ENCODE measurements at regions not wholly inside any gene's neighbourhood (a gene's known extent, or its start where the extent isn't known, plus 50 kb on each side); places are given as distances from the start of the nearest gene placed in this dataset.

DNA sequence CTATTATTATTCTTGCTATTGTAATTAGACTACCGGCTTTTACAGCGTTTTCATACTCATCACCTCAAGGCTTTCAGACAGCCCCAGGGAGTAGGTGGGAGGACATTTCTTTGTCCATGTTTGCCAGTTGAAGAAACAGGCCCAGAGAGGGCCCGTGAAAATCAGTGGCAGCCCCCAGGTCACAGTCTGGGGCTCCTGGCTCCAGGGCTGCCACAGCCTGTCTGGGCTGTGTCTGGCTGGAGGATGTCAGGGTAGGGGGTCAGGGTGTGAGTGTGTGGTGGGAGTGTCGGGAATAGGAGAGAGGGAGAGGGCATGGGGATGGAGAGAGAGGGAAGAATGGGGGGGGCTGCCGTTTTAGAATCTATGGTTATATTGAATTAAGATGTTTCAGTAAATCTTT is 118.2 kb upstream of the TLE3 start:
- FAIRE-seq (no peak), ATAC-seq (no peak), DNase-seq (ENCODE audit: extremely low read depth in 1 of 4, low spot score in 3 of 4) (no peak)
- CTCF ChIA-PET (ENCODE audit: low intra/inter-chr PET ratio), result no interaction called here
- in situ Hi-C loops (cut with MboI) (no loop called here), intact Hi-C loops (cut with micrococcal nuclease) (no loop called here)
- POLR2A ChIA-PET, result no interaction called here
- no peak overlapping the region for H3K4me3 ChIP-seq
- H3K4me2 ChIP-seq (ENCODE audit: insufficient read depth, low read length), result no peak overlapping the region
- no peak overlapping the region for H3K9ac ChIP-seq (ENCODE audit: insufficient read depth in 1 of 2, low read depth in 2 of 2, low read length in 2 of 2)
- peaks cover 4 to 50% of the 10 kb centered on the region in 2 experiments; a peak in 4 of 5 replicates for H3K27me3 ChIP-seq (ENCODE audit: control insufficient read depth in 2 of 2, insufficient read depth in 2 of 2, low read length in 2 of 2)
- H3K36me3 ChIP-seq (ENCODE audit: control insufficient read depth, insufficient read depth, low read length), result no peaks in the 10 kb centered on the region
- H3K27ac ChIP-seq (ENCODE audit: extremely low read depth, low read depth, low read length), result no peak overlapping the region
- H4K20me1 ChIP-seq (replicated peaks; ENCODE audit: control insufficient read depth, insufficient read depth, low read length), result 0 out of 2 replicates have a peak, but pooled peaks cover 6% of the 10 kb centered on the region
- no peak overlapping the region for H2AFZ ChIP-seq (ENCODE audit: low read depth, low read length)
- no TSS peak for BruUV-seq (replicated peaks)
- H3K9me1 ChIP-seq (ENCODE audit: control insufficient read depth, insufficient read depth, low read length), result peaks cover 2% of the 10 kb centered on the region
- H3K79me2 ChIP-seq (ENCODE audit: control insufficient read depth, insufficient read depth, low read length), result no peaks in the 10 kb centered on the region
- no peaks in the 10 kb centered on the region for H3K9me3 ChIP-seq (replicated peaks; ENCODE audit: control insufficient read depth, insufficient read depth, low read depth, low read length)
- 5% methylated on average over 4 of the region's 5 CpGs for WGBS (ENCODE audit: insufficient coverage, low coverage, missing lambda C conversion rate)
- no peaks in the 10 kb centered on the region for H3K4me1 ChIP-seq (replicated peaks in 1 of 2; ENCODE audit: control insufficient read depth in 2 of 2, insufficient read depth in 2 of 2, low read length in 2 of 2)
- TF ChIP-seq XRCC4 (IDR thresholded peaks at IDR 0.05; ENCODE audit: extremely low read depth, insufficient read depth, insufficient read length), result no peak
- no peak for TF ChIP-seq NR2C1 (IDR thresholded peaks at IDR 0.05)
- TF ChIP-seq NR2C1 (tag; IDR thresholded peaks at IDR 0.05), result no peak
- TF ChIP-seq ZNF12 (CRISPR knock-in tag; IDR thresholded peaks at IDR 0.05), result no peak
- TF ChIP-seq ZNF436 (CRISPR knock-in tag; IDR thresholded peaks at IDR 0.05), result no peak
- TF ChIP-seq CCNT2 (IDR thresholded peaks at IDR 0.05; ENCODE audit: borderline replicate concordance, extremely low read depth, insufficient read length, low read depth, low read length), result no peak
- no peak for TF ChIP-seq HNRNPK (IDR thresholded peaks at IDR 0.05; ENCODE audit: low read depth, low read length, poor library complexity, severe bottlenecking)
- TF ChIP-seq GABPB2 (CRISPR knock-in tag; conservative IDR thresholded peaks at IDR 0.05), result no peak
- TF ChIP-seq HNRNPLL (IDR thresholded peaks at IDR 0.05; ENCODE audit: low read depth, low read length, poor library complexity, severe bottlenecking), result no peak
- TF ChIP-seq, protein P1, sequence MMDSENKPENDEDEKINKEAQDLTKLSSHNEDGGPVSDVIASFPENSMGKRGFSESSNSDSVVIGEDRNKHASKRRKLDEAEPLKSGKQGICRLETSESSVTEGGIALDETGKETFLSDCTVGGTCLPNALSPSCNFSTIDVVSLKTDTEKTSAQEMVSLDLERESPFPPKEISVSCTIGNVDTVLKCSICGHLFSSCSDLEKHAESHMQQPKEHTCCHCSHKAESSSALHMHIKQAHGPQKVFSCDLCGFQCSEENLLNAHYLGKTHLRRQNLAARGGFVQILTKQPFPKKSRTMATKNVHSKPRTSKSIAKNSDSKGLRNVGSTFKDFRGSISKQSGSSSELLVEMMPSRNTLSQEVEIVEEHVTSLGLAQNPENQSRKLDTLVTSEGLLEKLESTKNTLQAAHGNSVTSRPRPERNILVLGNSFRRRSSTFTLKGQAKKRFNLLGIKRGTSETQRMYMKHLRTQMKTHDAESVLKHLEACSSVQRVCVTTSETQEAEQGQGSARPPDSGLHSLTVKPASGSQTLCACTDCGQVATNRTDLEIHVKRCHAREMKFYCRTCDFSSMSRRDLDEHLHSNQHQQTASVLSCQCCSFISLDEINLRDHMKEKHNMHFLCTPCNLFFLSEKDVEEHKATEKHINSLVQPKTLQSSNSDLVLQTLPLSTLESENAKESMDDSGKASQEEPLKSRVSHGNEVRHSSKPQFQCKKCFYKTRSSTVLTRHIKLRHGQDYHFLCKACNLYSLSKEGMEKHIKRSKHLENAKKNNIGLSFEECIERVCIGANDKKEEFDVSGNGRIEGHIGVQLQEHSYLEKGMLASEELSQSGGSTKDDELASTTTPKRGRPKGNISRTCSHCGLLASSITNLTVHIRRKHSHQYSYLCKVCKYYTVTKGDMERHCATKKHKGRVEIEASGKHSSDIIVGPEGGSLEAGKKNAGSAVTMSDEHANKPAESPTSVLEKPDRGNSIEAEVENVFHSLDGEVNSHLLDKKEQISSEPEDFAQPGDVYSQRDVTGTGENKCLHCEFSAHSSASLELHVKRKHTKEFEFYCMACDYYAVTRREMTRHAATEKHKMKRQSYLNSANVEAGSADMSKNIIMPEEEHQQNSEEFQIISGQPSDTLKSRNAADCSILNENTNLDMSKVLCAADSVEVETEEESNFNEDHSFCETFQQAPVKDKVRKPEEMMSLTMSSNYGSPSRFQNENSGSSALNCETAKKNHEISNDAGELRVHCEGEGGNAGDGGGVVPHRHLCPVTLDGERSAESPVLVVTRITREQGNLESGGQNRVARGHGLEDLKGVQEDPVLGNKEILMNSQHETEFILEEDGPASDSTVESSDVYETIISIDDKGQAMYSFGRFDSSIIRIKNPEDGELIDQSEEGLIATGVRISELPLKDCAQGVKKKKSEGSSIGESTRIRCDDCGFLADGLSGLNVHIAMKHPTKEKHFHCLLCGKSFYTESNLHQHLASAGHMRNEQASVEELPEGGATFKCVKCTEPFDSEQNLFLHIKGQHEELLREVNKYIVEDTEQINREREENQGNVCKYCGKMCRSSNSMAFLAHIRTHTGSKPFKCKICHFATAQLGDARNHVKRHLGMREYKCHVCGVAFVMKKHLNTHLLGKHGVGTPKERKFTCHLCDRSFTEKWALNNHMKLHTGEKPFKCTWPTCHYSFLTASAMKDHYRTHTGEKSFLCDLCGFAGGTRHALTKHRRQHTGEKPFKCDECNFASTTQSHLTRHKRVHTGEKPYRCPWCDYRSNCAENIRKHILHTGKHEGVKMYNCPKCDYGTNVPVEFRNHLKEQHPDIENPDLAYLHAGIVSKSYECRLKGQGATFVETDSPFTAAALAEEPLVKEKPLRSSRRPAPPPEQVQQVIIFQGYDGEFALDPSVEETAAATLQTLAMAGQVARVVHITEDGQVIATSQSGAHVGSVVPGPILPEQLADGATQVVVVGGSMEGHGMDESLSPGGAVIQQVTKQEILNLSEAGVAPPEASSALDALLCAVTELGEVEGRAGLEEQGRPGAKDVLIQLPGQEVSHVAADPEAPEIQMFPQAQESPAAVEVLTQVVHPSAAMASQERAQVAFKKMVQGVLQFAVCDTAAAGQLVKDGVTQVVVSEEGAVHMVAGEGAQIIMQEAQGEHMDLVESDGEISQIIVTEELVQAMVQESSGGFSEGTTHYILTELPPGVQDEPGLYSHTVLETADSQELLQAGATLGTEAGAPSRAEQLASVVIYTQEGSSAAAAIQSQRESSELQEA (IDR thresholded peaks at IDR 0.05; ENCODE audit: low read depth), result no peak
- TF ChIP-seq NFE2L1 (tag; IDR thresholded peaks at IDR 0.05; ENCODE audit: borderline replicate concordance, low read depth), result no peak
- TF ChIP-seq FOS (IDR thresholded peaks at IDR 0.05; ENCODE audit: extremely low read depth, insufficient read length), result no peak
- no peak for TF ChIP-seq TCF3 (CRISPR knock-in tag; IDR thresholded peaks at IDR 0.05)
- TF ChIP-seq ZNF311 (CRISPR knock-in tag; IDR thresholded peaks at IDR 0.05), result no peak
- no peak for TF ChIP-seq TARDBP (IDR thresholded peaks at IDR 0.05)
